Muscle of arm (tissue), 1 donor: ENCODE measurements at regions not wholly inside any gene's neighbourhood (a gene's known extent, or its start where the extent isn't known, plus 50 kb on each side); places are given as distances from the start of the nearest gene placed in this dataset.
"Not testable (repeated sequence)": the region's sequence is repeated elsewhere in the genome, so short reads cannot be mapped to it uniquely, and the experiment has no call there.

Experiments
- DNase-seq: peaks from one replicate; pipeline ENCODE4 v3.0.0-alpha.2; 2013

DNA sequence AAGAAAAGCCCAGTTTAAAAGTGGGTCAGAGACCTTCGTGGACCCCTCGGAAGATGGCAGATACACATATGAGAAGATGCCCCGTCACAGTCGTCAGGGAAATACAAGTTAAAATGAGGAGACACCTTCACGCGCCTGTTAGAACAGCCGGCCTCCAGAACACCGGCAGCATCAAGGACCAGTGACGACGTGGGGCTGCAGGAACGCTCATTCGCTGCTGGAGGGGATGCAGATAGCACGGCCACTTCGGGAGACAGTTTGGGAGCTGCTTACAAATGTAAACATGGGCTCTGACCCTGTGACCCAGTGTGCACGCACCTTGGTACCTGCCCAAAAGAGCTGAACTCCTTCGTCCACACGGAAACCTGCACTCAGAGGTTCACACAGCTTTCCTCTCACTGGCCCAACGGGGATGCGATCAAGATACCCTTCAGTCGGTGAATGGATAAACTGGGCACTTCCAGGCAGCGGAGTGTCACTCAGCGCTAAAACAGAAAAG lies 83.7 kb upstream of the CTDP1 start:
- no peak for DNase-seq

DNA sequence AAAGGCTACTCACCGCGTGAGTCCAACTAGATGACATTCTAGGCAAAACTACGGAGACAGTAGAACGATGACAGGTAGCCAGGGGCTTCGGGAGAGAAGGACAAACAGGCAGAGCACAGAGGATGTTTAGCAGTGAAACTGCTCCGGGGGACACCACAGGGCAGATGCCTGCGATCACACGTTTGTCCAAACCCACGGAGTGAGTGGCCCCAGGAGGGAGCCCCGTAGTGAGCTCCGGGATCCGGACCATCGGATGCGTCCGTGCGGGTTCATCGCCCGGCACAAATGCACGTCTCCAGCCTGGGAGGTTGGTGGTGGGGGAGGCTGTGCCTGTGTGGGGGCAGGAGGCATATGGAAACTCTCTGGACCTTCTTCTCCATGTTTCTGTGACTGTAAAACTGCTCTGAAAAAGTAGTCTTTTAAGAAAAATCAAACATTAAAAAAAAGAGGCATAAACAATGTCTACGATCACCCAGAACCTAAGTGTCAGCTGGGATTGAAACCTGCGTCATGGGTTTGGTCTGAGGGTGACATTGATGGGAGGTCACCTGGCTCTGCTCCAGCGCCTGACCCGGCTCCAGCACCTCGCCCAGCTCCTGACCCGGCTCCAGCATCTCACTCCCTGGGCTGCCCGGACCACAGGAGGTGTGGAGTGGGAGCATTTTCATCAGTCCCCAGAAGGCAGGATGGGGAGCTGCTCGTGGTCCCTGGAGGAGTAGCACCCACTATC lies 83.0 kb upstream of the CTDP1 start:
- DNase-seq = no peak

DNA sequence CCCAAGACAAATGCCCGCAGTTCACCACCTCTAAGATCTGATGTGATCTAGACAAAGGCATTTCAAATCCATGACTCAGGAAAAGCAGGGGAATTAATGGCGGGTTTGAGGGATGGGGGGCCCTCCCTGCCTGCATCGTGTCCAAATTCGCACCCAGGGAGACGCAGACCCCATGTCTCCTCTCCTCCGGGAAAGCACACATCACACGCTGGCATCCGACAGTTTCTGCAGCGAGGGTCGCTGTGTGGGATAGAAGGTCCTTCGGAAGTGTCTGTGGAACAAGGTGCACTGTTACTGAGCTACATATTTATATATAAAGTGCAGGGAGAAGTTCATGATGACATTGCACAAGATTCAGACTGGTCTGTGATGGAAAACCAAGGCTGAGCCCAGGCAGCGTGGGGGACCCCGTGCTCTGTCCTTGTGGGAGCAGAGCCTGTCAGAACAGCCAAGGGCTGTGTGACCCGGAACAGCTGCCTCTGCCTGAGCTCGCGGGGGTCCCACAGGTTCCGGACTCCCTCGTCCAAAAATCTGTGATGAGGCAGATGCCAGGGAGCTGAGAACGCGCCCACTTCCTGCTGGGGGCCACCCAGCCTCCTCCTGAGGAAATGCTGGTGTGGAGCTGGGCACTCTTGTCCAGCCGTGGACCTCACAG lies 82.3 kb upstream of the CTDP1 start:
- DNase-seq = no peak

DNA sequence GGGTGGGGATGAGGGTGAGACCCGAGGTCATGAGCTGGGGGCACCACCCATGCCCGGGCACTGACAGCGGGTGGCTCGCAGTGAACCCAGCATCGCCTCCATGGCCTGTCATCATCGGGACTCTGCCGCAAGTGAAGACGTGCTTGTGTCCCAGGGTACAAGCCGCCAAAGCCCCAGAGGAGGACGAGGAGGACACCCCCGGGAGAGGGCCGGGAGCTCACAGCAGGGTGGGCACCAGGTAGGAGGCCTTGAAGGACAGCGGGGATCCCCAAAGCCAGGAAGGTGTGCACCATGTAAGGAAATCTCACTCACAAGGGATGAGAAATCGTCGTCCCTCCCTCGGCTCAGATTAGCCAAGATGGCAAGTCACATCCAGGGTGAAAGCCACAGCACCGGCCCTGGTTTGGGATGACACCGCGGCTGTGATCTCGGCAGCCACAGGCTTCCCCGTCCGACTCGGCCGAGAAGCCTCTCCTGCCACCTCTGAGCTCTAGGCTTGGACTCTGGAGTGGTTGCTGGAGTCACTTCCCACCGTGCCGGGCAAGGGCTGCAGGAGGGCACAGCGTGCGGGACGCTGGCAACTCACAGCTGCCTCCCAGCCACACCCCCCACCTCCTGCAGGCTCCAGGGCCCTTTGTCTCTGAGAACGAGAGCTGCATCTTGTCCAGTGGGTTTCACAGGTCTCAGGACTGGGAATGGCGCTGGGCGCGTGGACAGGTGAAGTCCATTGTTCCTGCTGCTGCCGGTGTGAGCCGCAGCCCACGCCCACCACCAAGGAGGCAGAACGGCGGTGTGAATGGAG lies 81.6 kb upstream of the CTDP1 start:
- DNase-seq = no peak

DNA sequence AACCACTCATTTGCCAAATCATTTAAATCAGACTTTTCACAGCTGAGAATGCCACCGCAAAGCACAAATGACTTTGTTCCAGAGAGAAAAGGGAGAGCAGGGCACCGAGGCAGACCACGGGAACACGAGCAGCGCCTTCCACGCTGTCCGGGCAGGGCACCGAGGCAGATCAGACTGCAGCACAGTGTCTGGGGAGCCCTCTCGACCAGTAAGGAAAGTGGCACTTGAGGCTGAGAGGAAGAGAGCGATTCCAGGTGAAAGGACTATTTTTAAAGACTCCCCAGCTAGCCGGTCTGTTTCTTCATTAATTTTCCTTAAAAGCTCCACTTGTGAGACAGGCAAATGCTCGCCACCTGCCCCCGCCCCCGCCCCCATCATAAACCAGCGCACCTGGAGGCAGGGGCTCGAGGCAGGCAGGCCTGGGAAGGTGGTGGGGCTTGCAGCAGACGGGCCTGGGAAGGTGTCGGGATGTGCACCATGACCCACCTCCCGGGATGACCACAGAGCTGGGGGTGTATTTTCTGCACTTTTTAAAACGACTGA lies 80.9 kb upstream of the CTDP1 start:
- no peak for DNase-seq

DNA sequence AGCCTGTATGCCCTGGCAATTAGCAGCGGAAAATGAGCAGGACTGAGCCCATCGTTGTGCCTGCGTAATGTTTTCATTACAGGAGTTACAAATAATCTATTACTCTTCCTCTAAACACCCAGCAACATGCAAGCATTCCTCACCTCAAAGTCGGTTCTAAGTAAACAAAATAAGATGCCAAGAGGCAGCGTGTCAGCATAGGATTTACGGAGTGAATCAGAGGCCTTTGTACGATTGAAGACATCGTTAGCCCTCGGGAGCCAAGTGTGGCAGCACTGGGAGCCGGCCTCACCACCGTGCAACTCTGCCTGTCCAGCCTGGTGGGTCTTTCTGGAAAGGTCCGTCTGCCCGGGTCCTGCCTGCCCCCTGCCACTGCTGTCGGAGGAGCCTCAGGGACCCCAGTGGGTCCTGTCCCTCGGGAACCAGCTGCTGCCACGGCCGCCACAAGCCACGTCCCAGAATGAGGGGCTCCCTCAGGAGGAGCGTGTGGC lies 80.1 kb upstream of the CTDP1 start:
- DNase-seq = no peak

DNA sequence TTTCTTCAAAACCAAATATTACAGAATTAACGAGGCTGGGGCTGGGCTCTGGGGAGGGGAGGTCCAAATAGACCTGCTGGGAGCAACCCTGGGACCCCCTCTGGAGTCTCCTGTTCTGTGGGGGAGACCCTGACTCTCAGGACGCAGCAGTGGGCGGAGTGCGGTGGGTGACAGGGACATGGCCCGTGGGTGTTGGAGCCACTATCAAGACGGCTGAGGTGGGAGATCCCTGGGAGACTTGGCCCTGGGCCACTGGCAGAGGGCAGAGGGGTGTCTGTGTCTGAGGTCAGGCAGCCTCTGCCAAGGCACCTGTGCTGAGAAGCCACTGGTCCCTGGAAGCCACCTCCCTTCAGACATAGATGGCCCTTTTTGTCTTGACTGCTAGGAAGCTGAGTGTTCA lies 79.5 kb upstream of the CTDP1 start:
- DNase-seq = no peak

DNA sequence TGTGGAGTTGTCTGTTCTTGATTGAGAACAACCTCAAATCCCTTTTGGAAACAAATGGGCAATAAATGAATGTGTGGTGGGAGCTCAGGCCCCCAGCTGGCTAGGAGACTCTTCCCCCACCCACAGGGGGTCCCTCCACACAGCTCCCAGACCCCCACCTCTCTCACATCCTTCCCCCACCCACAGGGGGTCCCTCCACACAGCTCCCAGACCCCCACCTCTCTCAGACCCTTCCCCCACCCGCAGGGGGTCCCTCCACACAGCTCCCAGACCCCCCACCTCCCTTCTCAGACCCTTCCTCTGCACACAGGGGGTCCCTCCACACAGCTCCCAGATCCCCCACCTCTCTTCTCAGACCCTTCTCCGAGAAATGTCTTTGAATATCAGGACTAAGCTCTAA lies 79.0 kb upstream of the CTDP1 start:
- DNase-seq = no peak

DNA sequence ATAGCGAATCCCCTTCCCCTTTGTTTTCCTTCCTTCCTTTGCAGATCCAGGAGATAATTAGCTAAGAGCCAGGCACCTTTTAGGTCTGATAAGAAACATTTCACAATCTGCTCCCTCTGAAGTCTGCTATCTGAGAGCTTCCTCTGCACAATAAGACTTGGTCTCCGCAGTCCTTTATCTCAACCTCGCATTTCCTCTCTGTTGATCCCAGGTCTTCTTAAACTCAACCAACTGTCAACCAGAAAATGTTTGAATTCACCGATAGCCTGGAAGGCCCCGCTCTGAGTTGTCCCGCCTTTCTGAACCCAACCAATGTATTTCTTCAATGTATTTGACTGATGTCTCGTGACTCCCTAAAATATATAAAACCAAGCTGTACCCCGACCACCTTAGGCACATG lies 78.4 kb upstream of the CTDP1 start:
- no peak for DNase-seq

DNA sequence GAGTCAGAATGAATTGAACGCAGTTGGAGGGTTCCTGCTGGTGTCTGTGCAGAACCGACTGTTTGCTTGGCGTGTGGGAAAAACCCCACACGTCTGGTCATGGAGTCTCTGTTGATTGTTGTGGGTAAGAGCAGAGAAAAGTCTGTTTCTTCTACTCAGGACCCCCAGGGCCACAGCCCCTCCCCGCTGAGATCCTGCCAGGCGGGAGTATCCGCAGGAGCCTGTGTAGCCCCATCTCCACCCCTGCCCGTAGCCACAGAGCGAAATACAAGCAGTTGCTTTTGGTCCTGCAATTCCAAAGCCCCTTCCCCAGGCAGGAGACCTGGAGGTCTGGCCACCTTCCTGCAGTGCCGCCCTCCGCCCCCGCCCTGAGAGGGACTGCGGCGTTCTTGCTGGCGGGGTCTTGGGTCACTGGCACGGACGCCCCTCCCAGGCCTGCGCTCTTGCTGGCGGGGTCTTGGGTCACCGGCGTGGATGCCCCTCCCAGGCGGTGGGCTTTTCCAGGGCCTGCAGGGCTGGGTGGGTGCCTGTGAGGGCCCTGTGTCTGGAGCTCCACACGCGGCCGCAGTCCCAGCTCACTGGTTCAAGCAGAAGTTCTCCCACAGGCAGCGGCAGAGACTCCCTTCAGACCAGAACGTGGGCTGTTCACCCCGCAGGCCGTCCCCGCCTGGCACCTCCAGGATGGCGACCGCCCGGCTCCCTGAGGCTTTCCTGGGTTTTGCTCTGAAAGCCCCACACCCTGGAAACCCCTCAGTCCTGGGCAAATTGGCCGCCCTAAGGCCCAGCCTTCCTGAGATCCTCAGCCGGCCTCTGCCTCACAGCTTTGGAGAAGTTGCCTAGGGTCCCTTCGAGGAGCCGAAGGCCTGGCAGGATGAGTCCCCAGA lies 76.0 kb upstream of the CTDP1 start:
- no peak for DNase-seq

DNA sequence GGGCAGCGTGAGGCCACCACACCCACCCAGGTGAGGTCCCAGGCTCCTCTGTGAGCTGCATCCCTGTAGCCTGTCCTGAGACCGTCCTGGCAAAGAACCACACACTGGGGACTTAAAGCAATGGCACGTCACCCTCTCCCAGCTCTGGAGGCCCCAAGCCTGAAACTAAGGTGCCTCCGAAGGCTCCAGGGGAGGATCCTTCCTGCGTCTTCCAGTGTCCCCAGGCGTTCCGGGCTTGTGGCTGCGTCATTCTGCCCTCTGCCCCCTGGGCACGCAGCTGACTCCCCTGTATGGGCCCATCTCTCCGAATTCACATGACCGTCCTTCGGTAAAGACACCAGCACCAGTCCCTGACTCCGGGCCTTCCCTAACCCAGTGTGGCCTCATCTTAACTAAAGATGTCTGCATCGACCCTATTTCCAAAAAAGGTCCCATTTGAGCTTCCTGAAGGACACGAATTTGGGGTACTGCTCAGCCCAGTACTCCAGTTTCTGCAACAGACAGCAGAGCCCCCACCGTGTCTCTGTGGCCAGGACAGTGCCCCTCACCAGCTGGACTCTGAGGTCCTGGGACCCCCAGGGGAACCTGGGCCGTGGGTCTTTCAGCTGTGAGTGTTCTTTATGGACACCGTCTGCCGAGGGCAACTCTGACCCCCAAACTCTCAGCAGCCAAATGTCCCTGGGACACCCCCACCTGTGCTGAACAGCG lies 75.2 kb upstream of the CTDP1 start:
- DNase-seq = no peak

DNA sequence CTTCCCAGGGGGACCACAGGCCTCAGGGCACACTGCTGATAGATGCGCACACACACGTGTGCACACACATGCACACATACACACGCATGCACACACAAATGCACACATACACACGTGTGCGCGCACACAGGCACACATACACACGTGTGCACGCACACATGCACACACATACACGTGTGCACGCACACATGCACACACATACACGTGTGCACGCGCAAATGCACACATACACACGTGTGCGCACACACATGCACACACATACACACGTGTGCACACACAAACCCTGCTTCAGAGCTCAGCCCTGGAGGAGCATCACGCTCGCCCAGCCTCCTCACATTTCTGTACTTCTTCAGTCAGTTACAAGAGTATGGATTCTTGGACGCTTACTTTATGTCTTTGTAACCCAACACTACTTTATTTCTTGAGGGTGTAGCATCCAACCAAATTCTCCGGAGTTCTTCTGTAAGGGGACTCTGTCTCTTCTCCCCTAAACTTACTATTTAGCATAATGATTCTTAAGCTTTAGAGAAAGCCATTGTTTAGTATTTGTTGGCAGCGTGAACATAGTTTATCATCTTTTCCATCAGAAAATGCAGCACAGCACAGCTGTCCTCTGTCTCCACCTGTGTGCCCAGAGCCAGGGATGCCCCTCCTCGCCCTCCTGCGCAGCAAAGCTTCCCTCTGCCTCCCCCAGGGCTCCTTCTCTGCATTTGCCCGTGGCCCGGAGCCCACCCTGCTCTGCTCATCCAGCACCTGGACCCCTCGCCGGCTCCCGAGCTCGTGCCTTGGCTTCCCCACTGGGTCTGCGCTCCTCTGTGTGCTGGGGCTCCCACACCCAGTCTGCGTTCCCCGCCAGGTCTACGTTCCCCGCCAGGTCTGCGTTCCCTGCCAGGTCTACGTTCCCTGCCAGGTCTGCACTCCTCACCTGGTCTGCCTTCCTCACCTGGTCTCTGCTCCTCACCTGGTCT lies 74.4 kb upstream of the CTDP1 start:
- no peak for DNase-seq

DNA sequence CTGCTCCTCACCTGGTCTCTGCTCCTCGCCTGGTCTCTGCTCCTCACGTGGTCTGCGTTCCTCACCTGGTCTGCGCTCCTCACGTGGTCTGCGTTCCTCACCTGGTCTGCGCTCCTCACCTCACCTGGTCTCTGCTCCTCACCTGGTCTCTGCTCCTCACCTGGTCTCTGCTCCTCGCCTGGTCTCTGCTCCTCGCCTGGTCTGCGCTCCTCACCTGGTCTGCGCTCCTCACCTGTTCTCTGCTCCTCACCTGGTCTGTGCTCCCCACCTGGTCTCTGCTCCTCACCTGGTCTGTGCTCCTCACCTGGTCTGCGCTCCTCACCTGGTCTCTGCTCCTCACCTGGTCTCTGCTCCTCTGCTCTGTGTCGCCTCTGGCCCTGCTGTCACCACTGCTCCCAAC lies 73.5 kb upstream of the CTDP1 start:
- DNase-seq = not testable (repeated sequence)

DNA sequence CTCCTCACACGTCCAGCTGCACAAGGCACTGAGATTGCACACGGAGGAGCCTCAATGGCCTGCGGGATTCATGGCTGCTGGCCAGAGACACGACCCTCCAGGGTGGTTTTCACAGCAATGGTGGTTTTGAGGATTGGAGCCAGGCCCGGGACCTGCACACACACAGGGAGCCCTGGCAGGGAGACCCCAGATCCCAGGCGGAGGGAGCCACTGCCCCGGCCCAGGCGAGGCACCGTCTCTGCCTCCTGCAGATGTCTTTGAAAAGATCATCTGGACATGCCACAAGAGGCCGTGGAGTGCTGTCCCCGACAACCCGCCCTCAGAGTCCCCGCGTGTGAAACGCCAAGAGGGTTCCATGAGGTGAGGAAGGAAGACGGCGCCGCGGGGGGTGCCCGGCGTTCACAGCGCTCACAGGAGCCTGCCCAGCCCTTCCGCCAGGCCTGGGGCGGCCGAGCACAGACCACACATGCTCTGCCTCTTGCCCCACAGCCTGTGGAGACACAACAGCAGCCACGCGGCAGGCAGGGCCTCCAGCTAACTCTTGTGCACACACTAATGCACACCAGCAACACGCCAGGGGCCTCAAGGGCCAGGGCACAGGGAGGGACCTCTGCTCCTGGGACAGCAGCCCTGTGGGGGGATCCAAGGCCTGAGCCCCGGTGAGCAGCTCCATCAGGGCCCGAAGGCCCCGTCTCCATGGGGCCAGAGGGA lies 72.8 kb upstream of the CTDP1 start:
- DNase-seq = no peak

DNA sequence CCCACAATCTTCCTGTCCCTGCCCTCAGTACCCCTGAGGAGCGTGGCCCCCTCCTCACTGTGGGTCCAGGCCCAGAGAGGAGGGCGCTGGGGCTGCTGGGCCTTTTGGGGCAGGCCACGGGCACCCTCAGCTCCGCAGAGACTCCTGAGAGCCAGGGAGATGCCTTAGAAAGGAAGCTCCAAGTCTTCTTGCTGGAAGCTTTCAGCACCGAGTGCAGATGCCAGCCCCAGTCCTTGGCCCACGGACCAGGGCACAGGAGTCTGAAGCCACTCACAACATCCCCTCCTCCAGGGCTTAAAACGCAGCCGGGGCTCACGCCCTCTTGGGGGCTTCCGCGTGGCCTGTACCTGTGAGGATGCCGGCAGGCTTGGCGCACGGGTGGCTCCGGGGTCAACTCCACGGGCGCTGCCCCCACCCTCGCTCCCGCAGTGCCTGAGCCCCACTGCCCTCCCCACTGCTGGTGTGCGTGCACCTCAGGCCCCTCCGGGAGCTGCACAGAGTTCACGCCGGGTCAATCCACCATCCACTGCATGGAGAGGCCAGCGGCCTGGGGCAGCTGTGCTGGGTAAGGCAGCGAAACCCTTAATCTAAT lies 72.1 kb upstream of the CTDP1 start:
- no peak for DNase-seq

DNA sequence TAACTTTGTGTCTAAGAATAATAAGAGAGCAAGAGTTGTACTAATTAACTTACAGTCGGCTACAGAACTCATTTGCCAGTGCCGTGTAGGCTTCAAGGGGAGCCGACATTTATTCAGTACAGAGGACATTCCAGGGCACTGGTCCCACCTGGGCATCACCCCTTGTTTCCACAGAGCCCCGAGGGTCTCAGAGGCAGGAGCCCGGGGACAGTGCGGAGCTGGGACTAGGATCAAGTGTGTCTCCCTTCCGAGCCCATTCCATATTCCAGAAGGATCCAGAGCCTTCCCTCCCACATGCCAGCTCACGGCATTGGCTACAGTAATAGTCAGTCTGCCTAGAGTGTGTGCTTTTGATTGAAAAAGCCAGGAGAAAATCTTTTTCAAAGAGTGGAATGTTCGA lies 71.5 kb upstream of the CTDP1 start:
- DNase-seq = no peak

DNA sequence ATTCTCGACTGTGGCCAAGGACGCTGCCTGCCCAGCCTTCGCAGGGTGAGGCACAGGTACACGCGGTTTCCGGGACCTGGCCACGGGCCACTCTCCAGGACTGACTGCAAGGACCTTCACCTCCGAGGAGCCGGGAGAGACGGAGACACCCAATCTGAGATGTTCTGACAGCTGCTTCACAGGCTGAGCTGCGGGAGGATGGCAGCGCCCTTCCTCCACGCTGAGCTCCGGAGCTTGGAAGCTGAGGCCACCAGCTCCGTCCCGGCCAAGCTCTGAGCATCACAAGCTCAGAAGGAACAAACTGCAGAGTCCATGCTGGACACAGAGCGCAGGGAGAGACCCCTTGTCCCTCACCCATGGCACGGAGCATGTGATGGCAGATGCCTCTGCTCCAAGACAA lies 71.1 kb upstream of the CTDP1 start:
- DNase-seq = no peak

DNA sequence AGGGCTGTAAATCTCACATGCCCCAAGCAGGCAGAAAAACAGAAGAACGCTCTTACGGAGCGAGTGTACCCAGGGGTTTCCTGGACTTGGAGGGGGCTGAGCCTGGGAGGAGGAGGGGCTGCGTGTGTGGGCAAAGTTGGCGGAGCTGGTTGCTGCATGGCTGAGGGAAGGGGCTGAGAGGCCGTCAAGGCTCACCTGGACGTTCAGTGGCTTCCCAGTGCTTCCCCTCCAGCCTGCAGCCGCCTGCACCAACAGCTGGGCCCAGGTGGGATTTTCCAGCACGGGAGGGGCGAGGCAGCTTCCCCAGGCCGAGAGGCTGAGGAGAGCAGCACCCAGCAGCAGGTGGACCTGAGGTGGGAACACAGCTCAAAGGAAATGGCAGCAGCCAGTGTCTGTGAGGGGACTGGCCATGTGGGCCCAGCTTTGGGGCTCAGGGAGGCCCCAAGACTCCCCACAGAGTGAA lies 70.6 kb upstream of the CTDP1 start:
- DNase-seq = no peak
